GM19238 (cell line): ENCODE measurements at regions not wholly inside any gene's neighbourhood (a gene's known extent, or its start where the extent isn't known, plus 50 kb on each side); places are given as distances from the start of the nearest gene placed in this dataset.

ENCODE experiments used
- DNase-seq: peaks from one replicate; pipeline ENCODE4 v3.0.0; 2011; ENCODE audit warnings: low spot score; ENCODE audit not compliant: insufficient read length

GRCh38 chr2:82172483-82172882 lies 1867.9 kb upstream of the LRRTM1 start:
- DNase-seq, result no peak

DNA sequence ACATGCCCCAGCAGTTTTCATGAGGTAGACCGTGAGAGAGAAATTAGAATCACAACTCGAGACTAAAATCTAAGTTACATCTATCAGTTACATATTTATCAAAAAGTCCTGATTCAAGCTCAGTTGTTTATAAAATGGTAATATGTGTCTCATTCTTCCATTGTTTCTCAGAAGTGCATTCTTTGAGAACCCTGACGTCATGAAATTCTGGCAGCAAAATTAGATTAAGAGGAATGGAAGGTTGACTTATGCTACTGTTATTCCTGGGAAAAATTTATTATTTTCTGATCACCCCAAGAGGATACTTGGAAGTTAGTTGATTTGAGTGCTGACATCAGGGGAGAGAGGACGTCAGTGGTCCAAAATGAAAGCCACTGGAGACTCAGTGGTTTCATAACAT lies 1864.8 kb upstream of the LRRTM1 start:
- DNase-seq, result no peak

DNA sequence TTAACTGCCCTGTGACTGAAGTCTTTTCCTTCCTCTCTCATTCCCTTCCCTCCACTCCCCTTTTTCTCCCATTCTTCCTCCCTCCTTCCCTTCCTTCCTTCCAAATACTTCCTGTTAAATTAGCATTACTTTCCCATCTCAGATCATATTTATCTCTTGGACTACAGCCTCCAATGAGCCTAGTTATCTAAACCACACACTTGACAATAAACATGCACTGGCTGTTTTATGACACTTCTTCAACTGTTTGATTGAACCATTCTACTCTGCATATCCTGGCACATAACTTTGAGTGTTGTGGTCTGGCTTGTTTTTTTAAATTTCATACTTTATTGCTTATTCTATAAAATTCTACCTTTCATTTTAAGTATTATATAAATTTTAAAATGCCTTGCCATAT lies 1860.8 kb upstream of the LRRTM1 start:
- no peak for DNase-seq

DNA sequence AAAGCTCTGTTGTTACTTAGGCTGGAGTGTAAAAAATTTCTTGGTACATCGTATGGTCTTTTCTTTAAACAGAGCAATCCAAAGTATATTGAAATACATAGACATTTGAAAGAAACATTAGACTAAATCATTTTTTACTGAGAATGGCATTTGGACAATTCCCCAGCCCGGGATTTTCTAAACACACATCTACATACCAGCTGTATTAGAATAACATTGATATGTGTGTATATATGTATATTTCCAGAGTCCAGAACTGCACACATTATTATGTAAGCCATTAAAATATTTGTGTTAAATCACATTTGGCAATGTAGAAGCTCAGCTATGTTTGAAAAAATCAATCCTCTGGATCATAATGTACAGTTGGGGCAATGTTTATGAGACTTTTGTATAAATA lies 1853.6 kb upstream of the LRRTM1 start:
- no peak for DNase-seq

- no peak for DNase-seq
Measured at GRCh38 chr2:82155469-82155868, 1850.9 kb upstream of the LRRTM1 start.

DNA sequence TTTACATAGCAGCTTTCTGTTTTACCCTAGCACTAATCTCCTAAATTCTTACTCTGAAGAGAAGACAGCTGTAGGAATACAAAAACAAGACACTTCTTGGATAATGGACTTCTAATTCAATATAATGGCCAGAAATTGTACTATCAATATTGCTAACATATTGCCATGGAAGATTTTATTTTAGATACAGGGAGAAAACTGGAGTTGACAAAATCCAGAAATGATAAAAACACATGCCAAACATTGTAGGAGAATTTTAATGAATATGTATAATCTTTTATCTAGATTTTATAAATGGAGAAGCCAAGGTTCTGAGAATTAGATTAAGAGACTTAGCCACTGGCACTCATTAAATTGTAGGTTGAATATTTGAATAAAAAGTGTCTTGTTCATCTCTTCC lies 1838.8 kb upstream of the LRRTM1 start:
- DNase-seq, result no peak

DNA sequence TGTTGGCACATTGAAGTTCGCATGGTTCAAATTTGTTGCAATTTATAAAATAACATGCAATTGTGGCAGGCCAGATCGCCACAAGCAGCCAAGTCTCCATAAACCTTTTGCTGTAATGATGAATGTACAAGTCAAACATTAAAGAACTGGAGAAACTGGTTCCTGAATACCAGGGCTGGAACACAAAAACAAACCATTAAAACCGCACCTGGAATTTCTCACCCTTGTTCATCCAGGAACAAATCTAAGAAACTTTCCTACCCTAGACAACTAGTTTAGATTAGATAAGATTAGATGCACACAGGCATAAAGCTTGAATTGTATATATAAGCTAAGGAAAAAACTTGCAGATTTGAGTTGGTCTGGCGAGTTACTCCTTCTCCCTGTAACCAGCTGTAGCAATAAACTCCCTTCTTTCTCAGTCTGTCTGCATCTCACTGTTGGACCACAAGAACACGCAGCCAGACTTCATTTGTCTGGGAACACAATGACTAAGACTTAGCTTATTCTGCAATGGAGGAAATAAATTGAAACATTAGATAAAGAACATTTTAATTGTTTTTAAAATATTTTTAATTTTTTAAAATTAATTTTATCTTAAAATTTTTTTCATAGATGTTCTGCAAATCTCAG lies 1835.5 kb upstream of the LRRTM1 start:
- DNase-seq, result no peak

DNA sequence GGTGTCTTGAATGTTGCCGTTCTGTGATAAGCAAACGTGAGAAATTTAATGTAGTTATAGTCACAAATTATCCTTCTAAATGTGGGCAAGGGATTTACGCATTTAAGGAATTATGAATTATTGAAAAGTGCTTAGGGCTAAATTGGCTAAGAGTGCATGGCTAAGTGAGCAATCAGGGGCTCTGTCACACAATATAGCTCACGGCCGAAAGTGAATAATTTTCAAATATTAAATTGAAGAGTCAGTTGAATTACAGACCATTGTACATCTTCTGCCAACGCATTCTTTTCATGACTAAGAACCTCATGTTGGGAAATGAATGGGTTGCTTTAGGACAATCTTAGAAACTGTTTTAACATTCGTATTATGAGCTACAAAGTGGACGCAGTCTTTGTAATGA lies 1832.9 kb upstream of the LRRTM1 start:
- DNase-seq, result no peak

DNA sequence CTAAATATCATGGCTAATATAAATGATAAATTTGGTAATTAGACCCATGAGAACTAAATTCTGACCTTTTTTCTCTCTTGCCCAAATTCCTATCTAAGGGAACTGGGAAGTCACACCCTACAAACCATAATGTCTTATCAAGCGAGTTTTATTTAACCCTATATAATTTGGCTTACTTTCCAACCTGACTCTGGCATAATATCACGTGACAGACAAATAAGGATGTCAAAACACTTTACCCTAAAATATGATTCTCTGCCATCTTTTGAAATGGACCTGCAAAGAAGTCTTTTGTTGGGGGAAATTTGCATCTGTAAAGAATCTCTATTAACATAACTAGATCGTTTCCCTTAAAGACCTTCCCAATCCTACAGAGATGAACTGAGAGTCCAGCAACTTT lies 1823.5 kb upstream of the LRRTM1 start:
- DNase-seq, result no peak

- DNase-seq, result no peak
Measured at GRCh38 chr2:82124629-82125028, 1820.1 kb upstream of the LRRTM1 start.

- DNase-seq, result no peak
Measured at GRCh38 chr2:82120654-82121053, 1816.1 kb upstream of the LRRTM1 start.

DNA sequence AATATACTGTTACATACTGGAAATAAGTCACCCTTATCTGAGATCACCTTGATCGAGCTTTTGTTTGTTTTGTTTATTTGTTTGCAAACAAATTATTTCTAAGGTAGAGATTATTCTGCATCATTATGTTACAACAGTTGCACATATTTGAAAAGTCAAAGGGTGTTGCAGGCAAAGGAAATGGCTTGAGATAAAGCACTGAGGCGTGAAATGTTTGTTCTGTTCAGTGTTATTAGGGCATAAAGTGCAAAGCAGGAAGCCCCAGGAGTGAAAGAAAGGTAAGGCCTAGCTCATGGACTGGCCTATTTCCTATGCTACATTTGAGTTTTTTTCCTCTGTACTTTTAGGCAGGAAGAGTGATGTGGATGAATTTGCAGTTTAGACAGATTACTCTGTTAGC lies 1815.6 kb upstream of the LRRTM1 start:
- DNase-seq, result no peak

- DNase-seq, result no peak
Measured at GRCh38 chr2:82109418-82109817, 1804.9 kb upstream of the LRRTM1 start.

- no peak for DNase-seq
Measured at GRCh38 chr2:82098617-82099016, 1794.1 kb upstream of the LRRTM1 start.

- DNase-seq, result no peak
Measured at GRCh38 chr2:82089518-82089917, 1785.0 kb upstream of the LRRTM1 start.

DNA sequence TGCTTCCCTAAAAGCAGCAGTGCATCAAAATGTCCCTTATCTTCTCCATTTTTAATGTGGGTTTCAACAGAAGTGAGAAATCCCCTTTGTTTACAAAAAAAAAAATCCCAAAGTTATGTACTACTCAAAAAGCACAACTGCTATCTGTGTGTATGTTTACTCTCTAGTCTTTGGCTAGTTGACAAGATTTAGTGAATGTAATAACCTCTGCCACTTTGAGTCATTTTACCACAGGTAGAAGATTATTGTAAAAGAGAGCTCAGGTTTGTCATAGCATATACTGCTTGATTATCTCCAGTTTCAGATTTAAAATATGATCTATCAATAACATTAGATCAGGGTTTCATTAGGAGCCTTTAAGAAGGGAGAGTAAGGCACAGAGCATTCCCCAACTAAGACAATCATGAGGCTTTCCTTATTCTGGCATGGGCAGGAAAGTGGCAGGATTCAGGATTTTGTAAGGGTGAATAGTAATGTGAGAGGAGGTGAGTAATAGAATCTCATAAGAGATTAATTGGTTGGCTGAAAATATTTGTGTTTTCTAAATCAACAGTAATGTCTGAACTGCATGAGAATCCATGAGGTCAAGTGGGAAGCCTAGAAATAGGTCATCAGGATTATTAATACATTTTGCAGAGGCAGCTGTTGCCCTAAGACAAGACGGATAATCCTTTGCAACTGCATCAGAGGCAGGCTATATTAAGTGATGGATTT lies 1780.3 kb upstream of the LRRTM1 start:
- no peak for DNase-seq

DNA sequence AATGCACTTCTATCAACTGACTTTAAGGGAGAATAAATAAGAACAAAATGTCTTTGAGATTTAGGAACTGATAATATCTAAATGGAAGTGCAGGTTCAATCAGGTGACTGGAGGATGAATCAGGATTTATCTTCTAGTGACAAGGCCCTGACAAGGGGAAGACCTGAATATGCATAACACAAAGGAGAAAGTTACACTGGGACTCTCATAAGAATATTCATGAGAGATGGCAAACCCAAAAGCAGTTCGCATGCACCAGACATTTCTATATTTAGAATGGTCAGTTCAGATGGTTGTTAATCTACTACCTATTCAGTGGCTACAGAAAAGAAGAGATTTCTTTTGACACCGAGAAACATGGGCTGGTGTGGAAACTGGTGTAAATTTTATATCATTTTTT lies 1771.3 kb upstream of the LRRTM1 start:
- no peak for DNase-seq

GRCh38 chr2:82062463-82062862 lies 1757.9 kb upstream of the LRRTM1 start:
- DNase-seq, result no peak

GRCh38 chr2:82055846-82056245 lies 1751.3 kb upstream of the LRRTM1 start:
- no peak for DNase-seq

GRCh38 chr2:82043867-82044266 lies 1739.3 kb upstream of the LRRTM1 start:
- no peak for DNase-seq

- DNase-seq, result no peak
Measured at GRCh38 chr2:82027921-82028615, 1723.5 kb upstream of the LRRTM1 start.

- DNase-seq, result no peak
Measured at GRCh38 chr2:82023710-82024109, 1719.2 kb upstream of the LRRTM1 start.

GRCh38 chr2:82013641-82014040 lies 1709.1 kb upstream of the LRRTM1 start:
- DNase-seq, result no peak
